Activated naive CD8-positive, alpha-beta T cell treated with anti-CD3 and anti-CD28 coated beads for 36 hours (primary cell): ENCODE measurements at regions not wholly inside any gene's neighbourhood (a gene's known extent, or its start where the extent isn't known, plus 50 kb on each side); places are given as distances from the start of the nearest gene placed in this dataset.
"Not testable (repeated sequence)": the region's sequence is repeated elsewhere in the genome, so short reads cannot be mapped to it uniquely, and the experiment has no call there.

Experiments used
- DNase-seq: peaks from one replicate; pipeline ENCODE4 v3.0.0; 2021
- H3K27ac Mint-ChIP-seq: one replicate; pipeline ENCODE4 v1.8.0; 2022; ENCODE audit warnings: mild to moderate bottlenecking, moderate library complexity, mixed read lengths
- H3K27me3 Mint-ChIP-seq: one replicate; pipeline ENCODE4 v1.8.0; 2022; ENCODE audit warnings: mild to moderate bottlenecking, mixed read lengths
- H3K36me3 Mint-ChIP-seq: one replicate; pipeline ENCODE4 v1.8.0; 2021; ENCODE audit warnings: mild to moderate bottlenecking, mixed read lengths
- H3K4me1 Mint-ChIP-seq: one replicate; pipeline ENCODE4 v1.8.0; 2021; ENCODE audit warnings: mixed read lengths
- H3K4me3 Mint-ChIP-seq: one replicate; pipeline ENCODE4 v1.8.0; 2022; ENCODE audit warnings: mild to moderate bottlenecking, moderate library complexity, mixed read lengths
- H3K9me3 Mint-ChIP-seq: one replicate; pipeline ENCODE4 v1.8.0; 2022; ENCODE audit warnings: mixed read lengths

- Mint-ChIP-seq H3K27ac (no peak overlapping the region), H3K4me1 (no peaks in the 10 kb centered on the region), H3K9me3 (no peaks in the 10 kb centered on the region), H3K27me3 (peaks cover 21% of the 10 kb centered on the region), H3K36me3 (no peaks in the 10 kb centered on the region), H3K4me3 (no peak overlapping the region)
- no peak for DNase-seq
These were observed 96.1 kb upstream of the ELAC2 start for GRCh38 chr17:13113821-13114525.

GRCh38 chr17:13107676-13108235, 89.9 kb upstream of the ELAC2 start:
- Mint-ChIP-seq H3K4me1 (no peaks in the 10 kb centered on the region), H3K27me3 (peaks cover 6% of the 10 kb centered on the region), H3K27ac (no peak overlapping the region), H3K9me3 (no peaks in the 10 kb centered on the region), H3K4me3 (no peak overlapping the region), H3K36me3 (no peaks in the 10 kb centered on the region)
- no peak for DNase-seq

- no peaks in the 10 kb centered on the region for H3K4me1 Mint-ChIP-seq
- H3K9me3 Mint-ChIP-seq, result peaks cover 2% of the 10 kb centered on the region
- no peak for DNase-seq
- H3K4me3 Mint-ChIP-seq, result no peak overlapping the region
- H3K27ac Mint-ChIP-seq, result no peak overlapping the region
- H3K27me3 Mint-ChIP-seq, result no peaks in the 10 kb centered on the region
- H3K36me3 Mint-ChIP-seq, result no peaks in the 10 kb centered on the region
These were observed 88.3 kb upstream of the ELAC2 start for GRCh38 chr17:13106171-13106570.

DNA sequence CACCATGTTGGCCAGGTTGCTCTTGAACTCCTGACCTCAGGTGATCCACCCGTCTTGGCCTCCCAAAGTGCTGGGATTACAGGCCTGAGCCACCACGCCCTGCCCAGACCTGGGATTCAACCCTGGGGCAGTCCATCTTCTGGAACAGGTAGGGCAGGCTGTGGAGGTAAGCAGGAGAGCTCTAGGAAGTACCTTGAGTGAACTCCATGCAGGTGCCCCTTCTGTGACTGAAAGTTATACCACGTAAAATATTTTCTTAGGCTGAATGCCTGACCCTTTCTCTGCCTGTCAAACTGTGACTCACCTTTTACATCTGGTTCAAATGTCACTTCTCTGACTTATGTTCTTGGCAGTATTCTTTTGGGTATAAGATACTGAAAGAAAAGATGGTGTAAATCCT, 86.7 kb upstream of the ELAC2 start:
- Mint-ChIP-seq H3K4me3 (no peak overlapping the region), H3K27me3 (peaks cover 4% of the 10 kb centered on the region), H3K27ac (no peak overlapping the region), H3K4me1 (no peaks in the 10 kb centered on the region), H3K36me3 (no peaks in the 10 kb centered on the region), H3K9me3 (peaks cover 2% of the 10 kb centered on the region)
- no peak for DNase-seq

DNA sequence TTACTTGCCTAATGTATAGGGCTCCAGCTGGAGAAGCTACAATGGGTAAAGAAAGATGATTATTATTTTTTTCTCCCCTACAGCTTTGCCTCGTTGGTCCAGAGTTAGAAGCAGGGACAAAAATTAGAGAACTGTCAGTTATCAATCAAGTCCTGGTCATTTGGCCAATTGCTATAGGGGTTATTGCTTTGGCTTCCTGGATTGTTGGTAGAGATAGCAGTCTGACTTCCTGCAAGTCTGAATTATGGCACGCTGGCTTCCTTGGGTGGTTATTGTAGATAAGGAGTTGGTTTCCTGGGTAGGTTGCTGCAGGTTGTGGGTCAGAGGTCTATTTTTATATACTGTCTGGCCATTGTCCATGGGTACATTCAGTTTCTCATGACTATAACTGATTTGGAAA, 84.7 kb upstream of the ELAC2 start:
- Mint-ChIP-seq H3K27ac (no peak overlapping the region), H3K36me3 (no peaks in the 10 kb centered on the region), H3K9me3 (peaks cover 2% of the 10 kb centered on the region)

GRCh38 chr17:13099926-13100325, 82.1 kb upstream of the ELAC2 start:
- Mint-ChIP-seq H3K4me1 (no peaks in the 10 kb centered on the region), H3K27me3 (peaks cover 14% of the 10 kb centered on the region), H3K9me3 (peaks cover 3% of the 10 kb centered on the region), H3K4me3 (no peak overlapping the region), H3K36me3 (no peaks in the 10 kb centered on the region), H3K27ac (no peak overlapping the region)
- DNase-seq, result no peak

More for the DNA sequence above, 84.7 kb upstream of the ELAC2 start:
- no peaks in the 10 kb centered on the region for H3K4me1 Mint-ChIP-seq
- no peak overlapping the region for H3K4me3 Mint-ChIP-seq
- DNase-seq, result no peak
- H3K27me3 Mint-ChIP-seq, result peaks cover 10% of the 10 kb centered on the region

GRCh38 chr17:13099089-13099735, 81.4 kb upstream of the ELAC2 start:
- DNase-seq, result no peak
- no peaks in the 10 kb centered on the region for H3K36me3 Mint-ChIP-seq
- H3K27ac Mint-ChIP-seq, result no peak overlapping the region
- H3K9me3 Mint-ChIP-seq, result peaks cover 3% of the 10 kb centered on the region
- H3K4me1 Mint-ChIP-seq, result no peaks in the 10 kb centered on the region
- H3K27me3 Mint-ChIP-seq, result peaks cover 14% of the 10 kb centered on the region
- no peak overlapping the region for H3K4me3 Mint-ChIP-seq

DNA sequence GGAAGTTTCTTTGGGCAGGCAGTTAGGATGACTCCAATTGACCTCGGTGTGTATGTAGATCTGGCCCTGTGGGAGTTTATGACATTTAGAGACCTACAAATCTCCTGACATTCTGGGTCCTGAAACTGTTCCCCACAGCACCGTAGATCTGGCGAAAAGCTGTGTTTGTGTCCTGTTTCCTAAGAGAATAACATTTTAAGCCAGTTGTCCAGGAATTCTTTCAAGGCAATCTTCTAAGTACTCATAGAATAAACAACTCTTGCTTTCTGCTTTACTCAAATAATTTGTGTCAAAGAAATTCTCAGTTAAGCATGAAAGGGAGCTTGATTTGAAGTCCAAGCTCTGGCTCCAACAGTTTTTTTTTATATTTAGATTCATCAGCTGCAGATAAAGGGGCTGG, 78.5 kb upstream of the ELAC2 start:
- peaks cover 1% of the 10 kb centered on the region for H3K9me3 Mint-ChIP-seq
- no peak for DNase-seq
- no peak overlapping the region for H3K4me3 Mint-ChIP-seq
- no peaks in the 10 kb centered on the region for H3K36me3 Mint-ChIP-seq
- no peak overlapping the region for H3K27ac Mint-ChIP-seq
- H3K27me3 Mint-ChIP-seq, result peaks cover 14% of the 10 kb centered on the region
- H3K4me1 Mint-ChIP-seq, result no peaks in the 10 kb centered on the region

DNA sequence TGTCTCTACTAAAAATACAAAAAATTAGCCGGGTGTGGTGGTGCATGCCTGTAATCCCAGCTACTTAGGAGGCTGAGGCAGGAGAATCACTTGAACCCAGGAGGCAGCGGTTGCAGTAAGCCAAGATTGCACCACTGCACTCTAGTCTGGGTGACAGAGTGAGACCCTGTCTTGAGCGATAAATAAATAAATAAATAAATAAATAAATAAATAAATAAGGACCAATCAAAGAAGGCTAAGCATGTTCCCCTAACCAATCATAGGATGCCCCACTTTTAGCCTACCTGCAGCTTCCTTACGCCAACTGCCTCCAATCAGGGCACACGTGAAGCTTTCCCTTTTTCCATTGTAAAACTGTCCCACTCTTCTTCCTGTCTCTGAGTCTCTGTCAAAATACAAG, 74.2 kb upstream of the ELAC2 start:
- H3K27ac Mint-ChIP-seq, H3K4me3 Mint-ChIP-seq, H3K9me3 Mint-ChIP-seq, H3K36me3 Mint-ChIP-seq, H3K4me1 Mint-ChIP-seq, DNase-seq: not testable (repeated sequence)
- H3K27me3 Mint-ChIP-seq, result peaks cover 13% of the 10 kb centered on the region

DNA sequence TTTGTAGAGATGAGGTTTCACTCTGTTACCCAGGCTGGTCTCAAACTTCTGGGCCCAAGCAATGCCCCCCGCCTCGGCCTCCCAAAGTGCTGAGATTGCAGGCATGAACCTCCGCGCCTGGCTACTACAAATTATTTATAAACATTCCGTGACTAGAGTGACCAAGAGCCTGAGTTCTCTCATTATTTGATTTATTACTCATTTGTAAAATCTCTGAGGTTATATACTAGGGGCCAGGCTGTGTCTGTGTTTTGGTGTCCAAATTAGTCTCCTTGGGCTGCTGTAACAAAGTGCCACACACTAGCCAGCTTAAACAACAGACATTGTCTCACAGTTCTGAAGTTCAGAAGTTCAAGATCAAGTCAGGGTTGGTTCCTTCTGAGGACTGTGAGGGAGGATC, 70.8 kb upstream of the ELAC2 start:
- Mint-ChIP-seq H3K27me3 (peaks cover 13% of the 10 kb centered on the region), H3K4me3 (no peak overlapping the region), H3K27ac (no peak overlapping the region), H3K9me3 (no peaks in the 10 kb centered on the region), H3K36me3 (no peaks in the 10 kb centered on the region), H3K4me1 (peaks cover 5% of the 10 kb centered on the region)
- DNase-seq, result no peak

DNA sequence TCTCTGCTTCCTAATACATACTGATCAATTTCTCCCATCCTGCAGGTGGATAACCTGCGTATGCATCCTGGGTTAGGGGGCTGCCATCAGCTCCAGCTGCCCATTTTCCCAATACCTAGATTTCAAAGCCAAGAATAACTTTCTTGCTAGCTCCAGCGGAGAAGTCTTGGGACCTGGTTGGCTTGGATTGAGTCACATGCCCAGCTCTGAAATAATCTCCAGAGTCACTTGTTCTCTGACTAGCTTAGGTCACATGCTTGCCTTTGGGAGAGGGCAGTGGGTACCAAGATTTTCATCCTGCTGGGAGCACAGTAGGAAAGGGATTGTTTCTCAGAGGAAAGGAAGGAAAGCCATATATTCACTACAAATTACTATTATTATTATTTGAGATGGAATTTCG, 70.0 kb upstream of the ELAC2 start:
- peaks cover 5% of the 10 kb centered on the region for H3K4me1 Mint-ChIP-seq
- DNase-seq, result no peak
- no peak overlapping the region for H3K4me3 Mint-ChIP-seq
- H3K36me3 Mint-ChIP-seq, result no peaks in the 10 kb centered on the region
- H3K9me3 Mint-ChIP-seq, result no peaks in the 10 kb centered on the region
- peaks cover 13% of the 10 kb centered on the region for H3K27me3 Mint-ChIP-seq
- no peak overlapping the region for H3K27ac Mint-ChIP-seq

- Mint-ChIP-seq H3K4me3 (no peak overlapping the region), H3K27me3 (peaks cover 20% of the 10 kb centered on the region), H3K27ac (no peak overlapping the region), H3K4me1 (peaks cover 5% of the 10 kb centered on the region), H3K36me3 (no peaks in the 10 kb centered on the region), H3K9me3 (no peaks in the 10 kb centered on the region)
- no peak for DNase-seq
These were observed 68.4 kb upstream of the ELAC2 start for GRCh38 chr17:13086142-13086769.

DNA sequence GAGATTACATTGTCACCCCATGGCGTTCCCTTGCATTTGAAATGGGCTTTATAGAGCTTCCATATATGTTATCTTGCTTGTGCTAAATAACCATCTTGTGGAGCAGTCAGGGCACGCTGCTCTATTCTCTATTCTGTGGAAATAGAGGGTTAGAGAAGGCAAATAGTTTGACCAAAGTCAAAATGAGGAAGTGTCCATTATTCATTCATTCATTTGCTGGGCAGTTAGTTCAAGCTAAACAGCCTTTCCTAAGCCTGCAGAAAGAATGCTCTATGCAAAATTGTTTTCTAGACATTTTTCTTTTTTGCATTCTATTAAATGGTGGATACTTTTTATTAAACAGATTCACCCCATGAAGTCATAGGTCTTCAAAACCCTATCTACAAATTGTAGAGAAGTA, 67.8 kb upstream of the ELAC2 start:
- H3K9me3 Mint-ChIP-seq, result no peaks in the 10 kb centered on the region
- no peak overlapping the region for H3K27ac Mint-ChIP-seq
- no peaks in the 10 kb centered on the region for H3K36me3 Mint-ChIP-seq
- H3K4me3 Mint-ChIP-seq, result no peak overlapping the region
- H3K4me1 Mint-ChIP-seq, result peaks cover 5% of the 10 kb centered on the region
- H3K27me3 Mint-ChIP-seq, result peaks cover 20% of the 10 kb centered on the region
- DNase-seq, result no peak

DNA sequence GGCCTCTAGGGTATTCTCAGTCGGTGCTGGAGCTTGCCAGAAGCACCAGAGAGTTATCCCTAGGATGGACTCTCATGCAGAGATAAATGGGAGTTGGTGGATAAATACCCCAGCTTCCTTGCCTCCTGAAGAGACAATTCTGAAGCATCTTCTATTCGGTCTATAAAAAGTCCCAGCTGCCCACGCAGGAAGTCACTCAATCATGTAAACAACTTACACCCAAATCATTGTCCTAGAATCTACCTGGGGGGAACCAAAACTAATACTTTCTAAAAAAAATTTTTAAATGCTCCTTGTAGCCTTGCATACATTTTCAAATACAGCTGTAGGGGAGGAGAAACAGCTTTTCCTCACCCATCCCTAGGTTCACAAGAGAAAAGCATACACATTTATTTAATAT, 66.6 kb upstream of the ELAC2 start:
- Mint-ChIP-seq H3K4me3 (no peak overlapping the region), H3K36me3 (no peaks in the 10 kb centered on the region), H3K9me3 (no peaks in the 10 kb centered on the region), H3K27me3 (peaks cover 20% of the 10 kb centered on the region), H3K27ac (no peak overlapping the region), H3K4me1 (peaks cover 5% of the 10 kb centered on the region)
- no peak for DNase-seq

DNA sequence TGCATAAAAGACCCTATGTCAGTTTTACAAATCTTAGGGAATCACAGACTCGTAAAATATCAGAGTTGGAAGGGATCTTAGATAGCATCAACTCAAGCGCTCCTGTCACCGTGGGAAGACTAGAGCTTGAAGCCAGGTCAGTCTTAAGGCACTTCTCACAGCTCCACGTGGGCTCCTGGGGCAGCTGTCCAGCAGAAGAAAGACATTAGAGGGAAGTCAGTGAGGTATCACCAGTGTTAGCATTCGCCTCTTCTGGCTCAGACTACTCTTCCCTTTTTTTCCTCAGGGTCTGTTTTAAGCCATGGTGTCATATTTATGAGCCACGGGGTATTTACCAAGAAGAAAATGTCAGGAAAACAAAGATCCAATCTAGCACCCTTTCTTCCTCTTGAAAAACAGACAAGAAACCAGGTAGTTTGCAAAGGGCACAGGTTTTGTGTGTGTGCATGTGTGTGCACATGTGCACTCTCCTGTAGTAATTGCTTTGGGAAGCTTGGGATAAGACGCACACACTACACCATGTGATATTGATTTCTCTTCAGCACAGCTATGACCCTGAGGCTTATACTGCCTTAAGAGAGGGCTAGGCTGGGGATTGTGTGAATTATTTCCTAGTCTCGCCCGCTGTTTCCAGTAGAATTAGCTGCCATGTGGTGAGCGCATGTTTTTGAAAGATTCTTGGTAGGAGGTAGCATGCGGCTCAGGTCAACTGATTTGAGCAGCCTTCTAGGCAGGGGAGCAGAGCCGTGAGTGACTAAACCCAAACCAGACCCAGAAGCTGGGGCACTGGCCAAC, 61.0 kb upstream of the ELAC2 start:
- Mint-ChIP-seq H3K36me3 (no peaks in the 10 kb centered on the region), H3K4me1 (no peaks in the 10 kb centered on the region), H3K4me3 (no peak overlapping the region), H3K27ac (no peak overlapping the region), H3K9me3 (no peaks in the 10 kb centered on the region), H3K27me3 (peaks cover 7% of the 10 kb centered on the region)
- no peak for DNase-seq
